GM12878 (cell line): ENCODE measurements at regions not wholly inside any gene's neighbourhood (a gene's known extent, or its start where the extent isn't known, plus 50 kb on each side); places are given as distances from the start of the nearest gene placed in this dataset.

Experiments used
- ATAC-seq: fragments of 200-7000 bp; cut with Tn5 transposase; 3 replicates; pipeline ENCODE4 v1.9.1; 2020; ENCODE audit warnings: mild to moderate bottlenecking, moderate library complexity
- BruUV-seq: library from RNA; stranded (reverse); fragments of 400-500 nt; replicated peaks from 2 replicates; lab custom pipeline; 2021; lab: Mats Ljungman, UMichigan
- CTCF ChIA-PET: fragments of 300-600 bp; sonication (Branson Sonifier 250); formaldehyde crosslinking; extraction: SDS; loops from one replicate; lab custom pipeline; 2021; ENCODE audit warnings: inconsistent platforms; lab: Yijun Ruan, JAX
- POLR2A ChIA-PET: fragments of 350-600 bp; formaldehyde crosslinking; extraction: SDS; loops from one replicate; lab custom pipeline; 2021; ENCODE audit warnings: inconsistent platforms; lab: Charles Lee
- RAD21 ChIA-PET: fragments of 300-600 bp; sonication (Branson Sonifier 250); formaldehyde crosslinking; loops from one replicate; lab custom pipeline; 2023; ENCODE audit warnings: antibody characterized with exemption; ENCODE audit not compliant: unreplicated experiment; lab: Charles Lee
- SMC1A ChIA-PET: fragments of 300-600 bp; sonication (Branson Sonifier 250); formaldehyde crosslinking; loops from one replicate; lab custom pipeline; 2023; ENCODE audit not compliant: unreplicated experiment, uncharacterized antibody; lab: Charles Lee
- DNase-seq: peaks from one replicate; pipeline ENCODE4 v3.0.0-alpha.2; 2011; ENCODE audit warnings: low read depth, low spot score
- FAIRE-seq: peaks from 3 replicates; lab custom pipeline; 2011; peaks lifted over from hg19 to GRCh38; lab: Jason Lieb, UNC
- H2AFZ ChIP-seq: 2 replicates; pipeline ENCODE4 v1.6.0; 2011; ENCODE audit warnings: low read depth, low read length, control low read depth; ENCODE audit not compliant: control insufficient read depth
- H3K27ac ChIP-seq: 2 replicates; pipeline ENCODE4 v1.5.1; 2011; ENCODE audit warnings: control low read depth; ENCODE audit not compliant: control insufficient read depth, insufficient read depth
- H3K27me3 ChIP-seq, 2 experiments: replicated peaks in 1 of 2; 2 replicates each; pipeline versions ENCODE4 v1.6.0 to v1.6.1; 2011; ENCODE audit warnings: low read length in 1 of 2; ENCODE audit not compliant: control insufficient read depth in 2 of 2, insufficient read depth in 2 of 2
- H3K36me3 ChIP-seq, 2 experiments: 2 replicates each; pipeline ENCODE4 v1.5.1; 2011; ENCODE audit warnings: low read length in 1 of 2; ENCODE audit not compliant: control insufficient read depth in 2 of 2, insufficient read depth in 2 of 2
- H3K4me1 ChIP-seq: 2 replicates; pipeline ENCODE4 v1.6.1; 2011; ENCODE audit warnings: mild to moderate bottlenecking, low read length, moderate library complexity, mixed read lengths; ENCODE audit not compliant: control insufficient read depth, insufficient read depth
- H3K4me2 ChIP-seq: 2 replicates; pipeline ENCODE4 v1.6.0; 2011; ENCODE audit warnings: control low read depth; ENCODE audit not compliant: control insufficient read depth, insufficient read depth
- H3K4me3 ChIP-seq: fragments of 200-600 bp; sonication (generic); 2 replicates; pipeline ENCODE4 v1.5.1; 2016
- H3K79me2 ChIP-seq: 2 replicates; pipeline ENCODE4 v1.6.0; 2011; ENCODE audit warnings: low read length; ENCODE audit not compliant: control insufficient read depth, insufficient read depth
- H3K9ac ChIP-seq: 2 replicates; pipeline ENCODE4 v1.8.0; 2011; ENCODE audit warnings: low read length, control low read depth, mixed read lengths; ENCODE audit not compliant: control insufficient read depth, insufficient read depth
- H3K9me3 ChIP-seq: replicated peaks from 3 replicates; pipeline ENCODE4 v1.5.1; 2011; ENCODE audit warnings: mild to moderate bottlenecking, low read length; ENCODE audit not compliant: control insufficient read depth, insufficient read depth
- H4K20me1 ChIP-seq: 2 replicates; pipeline ENCODE4 v1.6.0; 2011; ENCODE audit not compliant: control insufficient read depth, insufficient read depth
- ATF2 ChIP-seq: IDR thresholded peaks from 2 replicates; pipeline ENCODE4 v1.6.1; 2012; ENCODE audit warnings: low read length, inconsistent platforms
- CBFB ChIP-seq: IDR thresholded peaks from 2 replicates; pipeline ENCODE4 v1.6.1; 2016; ENCODE audit warnings: antibody characterized with exemption, low read depth
- CBX3 ChIP-seq: fragments of 200-600 bp; sonication (generic); IDR thresholded peaks from 2 replicates; pipeline ENCODE4 v1.6.1; 2016; ENCODE audit warnings: low read depth, borderline replicate concordance
- E2F4 ChIP-seq: IDR thresholded peaks from 2 replicates; pipeline ENCODE4 v1.6.1; 2012; ENCODE audit warnings: low read depth, low read length, improper control_type of control experiment
- HDGF ChIP-seq: fragments of 450-650 bp; IDR thresholded peaks from 2 replicates; pipeline ENCODE4 v1.6.1; 2016; ENCODE audit warnings: antibody characterized with exemption
- IRF4 ChIP-seq: IDR thresholded peaks from 2 replicates; pipeline ENCODE4 v1.6.1; 2011; ENCODE audit warnings: low read depth, low read length
- IRF5 ChIP-seq: fragments of 450-650 bp; IDR thresholded peaks from 2 replicates; pipeline ENCODE4 v1.6.1; 2017; ENCODE audit warnings: borderline replicate concordance
- LARP7 ChIP-seq: fragments of 450-650 bp; IDR thresholded peaks from 2 replicates; pipeline ENCODE4 v1.6.1; 2017; ENCODE audit warnings: mild to moderate bottlenecking
- MYC ChIP-seq: IDR thresholded peaks from 2 replicates; pipeline ENCODE4 v1.6.1; 2011; ENCODE audit warnings: mild to moderate bottlenecking, low read length, moderate library complexity, inconsistent platforms; ENCODE audit not compliant: insufficient read depth, insufficient replicate concordance, insufficient read length, severe bottlenecking
- NFXL1 ChIP-seq: fragments of 450-650 bp; IDR thresholded peaks from 2 replicates; pipeline ENCODE4 v1.6.1; 2017; ENCODE audit warnings: antibody characterized with exemption, mild to moderate bottlenecking, borderline replicate concordance
- NFYA ChIP-seq: IDR thresholded peaks from 2 replicates; pipeline ENCODE4 v1.6.1; 2011; ENCODE audit warnings: low read depth, mild to moderate bottlenecking, low read length, improper control_type of control experiment, borderline replicate concordance
- NR2C1 ChIP-seq: fragments of 450-650 bp; IDR thresholded peaks from 2 replicates; pipeline ENCODE4 v1.6.1; 2017; ENCODE audit warnings: antibody characterized with exemption, mild to moderate bottlenecking, moderate library complexity
- POLR2AphosphoS2 ChIP-seq: IDR thresholded peaks from 2 replicates; pipeline ENCODE4 v1.6.1; 2011; ENCODE audit warnings: low read depth, mild to moderate bottlenecking, low read length, improper control_type of control experiment, moderate library complexity
- RFX5 ChIP-seq: IDR thresholded peaks from 2 replicates; pipeline ENCODE4 v1.6.1; 2011; ENCODE audit warnings: low read depth, low read length, improper control_type of control experiment
- SKIL ChIP-seq: fragments of 450-650 bp; IDR thresholded peaks from 2 replicates; pipeline ENCODE4 v1.6.1; 2017; ENCODE audit warnings: mild to moderate bottlenecking, low read depth, inconsistent platforms; ENCODE audit not compliant: poor library complexity, severe bottlenecking
- SP1 ChIP-seq: IDR thresholded peaks from one replicate; pipeline ENCODE4 v1.6.1; 2011; ENCODE audit warnings: low read depth, low read length
- SUPT20H ChIP-seq: IDR thresholded peaks from 2 replicates; pipeline ENCODE4 v1.6.1; 2011; ENCODE audit warnings: low read depth, mild to moderate bottlenecking, low read length, moderate library complexity, borderline replicate concordance; ENCODE audit not compliant: control insufficient read depth
- TBL1XR1 ChIP-seq: IDR thresholded peaks from 2 replicates; pipeline ENCODE4 v1.6.1; 2012; ENCODE audit warnings: low read depth, low read length, improper control_type of control experiment
- WGBS: methylation state at CpG from one replicate; pipeline ENCODE4 v1.1.6; 2016; ENCODE audit warnings: low lambda C conversion rate; ENCODE audit not compliant: insufficient replicate concordance, insufficient coverage; ENCODE audit errors: missing lambda C conversion rate; 5-methylcytosine and 5-hydroxymethylcytosine counted together
- in situ Hi-C: fragments of 300-500 bp; cut with MboI; formaldehyde crosslinking; loops from 9 replicates; pipeline ENCODE4 v1.14.3; 2018; ENCODE audit warnings: mixed read lengths
- intact Hi-C: fragments of 100-400 bp; cut with micrococcal nuclease; formaldehyde crosslinking; loops from one replicate; pipeline ENCODE4 v1.14.2; 2022; ENCODE audit not compliant: unreplicated experiment

- TF ChIP-seq POLR2AphosphoS2: no peak
- TF ChIP-seq, all 136 proteins: peak for 0
Observed at GRCh38 chr11:29713831-29714320, 303.0 kb downstream of the KCNA4 start (continued).

GRCh38 chr11:29712616-29713015 lies 304.2 kb downstream of the KCNA4 start:
- H3K27me3 ChIP-seq: no peaks in the 10 kb centered on the region
- ChIA-PET CTCF (no interaction called here), SMC1A (interaction anchor here (1.4 kb wide), 1 partner anchor 17 kb away, joined by 3 read pairs; no protein-coding TSS in a partner anchor), RAD21 (no interaction called here), POLR2A (no interaction called here)
- H3K79me2 ChIP-seq: no peaks in the 10 kb centered on the region
- H3K9ac ChIP-seq: no peak overlapping the region
- H2AFZ ChIP-seq: no peak overlapping the region
- H3K27ac ChIP-seq: no peak overlapping the region
- in situ Hi-C loops: no loop called here
- no peaks in the 10 kb centered on the region for H3K9me3 ChIP-seq
- WGBS: 53% methylated on average over 12 of the region's 12 CpGs
- BruUV-seq: no TSS peak
- H3K4me1 ChIP-seq: no peaks in the 10 kb centered on the region
- no peak overlapping the region for H3K4me3 ChIP-seq
- no peak for DNase-seq
- no peaks in the 10 kb centered on the region for H4K20me1 ChIP-seq
- no peaks in the 10 kb centered on the region for H3K36me3 ChIP-seq
- no peak for FAIRE-seq
- intact Hi-C loops: no loop called here
- no peak for ATAC-seq
- no peak overlapping the region for H3K4me2 ChIP-seq
- TF ChIP-seq E2F4: no peak
- no peak for TF ChIP-seq CBX3
- TF ChIP-seq HDGF: no peak
- TF ChIP-seq NR2C1: no peak
- no peak for TF ChIP-seq ATF2
- TF ChIP-seq CBFB: no peak
- TF ChIP-seq IRF5: no peak
- no peak for TF ChIP-seq SKIL
- no peak for TF ChIP-seq SP1
- no peak for TF ChIP-seq LARP7
- no peak for TF ChIP-seq RFX5
- TF ChIP-seq MYC: no peak
- TF ChIP-seq TBL1XR1: no peak
- no peak for TF ChIP-seq SUPT20H
- no peak for TF ChIP-seq NFYA
- no peak for TF ChIP-seq NFXL1
- no peak for TF ChIP-seq IRF4
